B cell (primary cell): ENCODE measurements at regions not wholly inside any gene's neighbourhood (a gene's known extent, or its start where the extent isn't known, plus 50 kb on each side); places are given as distances from the start of the nearest gene placed in this dataset.

Experiments
- EZH2 ChIP-seq: IDR thresholded peaks from 2 replicates; pipeline ENCODE4 v1.6.1; 2012; ENCODE audit warnings: borderline replicate concordance, low read depth, mild to moderate bottlenecking, moderate library complexity, low read length; ENCODE audit not compliant: insufficient read depth, poor library complexity, severe bottlenecking
- TF ChIP-seq, protein P1 (sequence below): fragments of 200-600 bp; IDR thresholded peaks from one replicate; pipeline ENCODE4 v1.8.0; 2022; ENCODE audit warnings: antibody characterized with exemption, mild to moderate bottlenecking

DNA sequence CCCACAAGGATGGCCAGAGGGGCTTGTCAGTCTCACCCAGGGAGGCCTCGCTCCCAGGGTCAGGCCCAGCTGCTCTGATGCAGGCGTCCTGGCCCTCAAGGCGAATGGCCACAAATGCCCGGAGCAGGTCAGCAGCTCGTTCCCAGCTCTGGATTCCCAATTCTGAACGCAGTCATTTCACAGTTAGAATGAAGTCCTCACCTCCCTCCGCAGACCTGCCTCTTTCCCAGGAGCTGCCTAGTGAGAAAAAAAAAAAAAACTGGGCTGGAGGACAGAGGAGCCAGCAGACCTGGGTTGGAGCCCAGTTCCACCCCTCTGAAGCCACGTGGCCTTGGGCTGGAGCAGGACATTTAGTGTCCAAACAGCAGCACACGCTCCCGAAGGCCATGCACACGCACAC lies 62.2 kb upstream of the DIO3 start:
- TF ChIP-seq, protein P1, sequence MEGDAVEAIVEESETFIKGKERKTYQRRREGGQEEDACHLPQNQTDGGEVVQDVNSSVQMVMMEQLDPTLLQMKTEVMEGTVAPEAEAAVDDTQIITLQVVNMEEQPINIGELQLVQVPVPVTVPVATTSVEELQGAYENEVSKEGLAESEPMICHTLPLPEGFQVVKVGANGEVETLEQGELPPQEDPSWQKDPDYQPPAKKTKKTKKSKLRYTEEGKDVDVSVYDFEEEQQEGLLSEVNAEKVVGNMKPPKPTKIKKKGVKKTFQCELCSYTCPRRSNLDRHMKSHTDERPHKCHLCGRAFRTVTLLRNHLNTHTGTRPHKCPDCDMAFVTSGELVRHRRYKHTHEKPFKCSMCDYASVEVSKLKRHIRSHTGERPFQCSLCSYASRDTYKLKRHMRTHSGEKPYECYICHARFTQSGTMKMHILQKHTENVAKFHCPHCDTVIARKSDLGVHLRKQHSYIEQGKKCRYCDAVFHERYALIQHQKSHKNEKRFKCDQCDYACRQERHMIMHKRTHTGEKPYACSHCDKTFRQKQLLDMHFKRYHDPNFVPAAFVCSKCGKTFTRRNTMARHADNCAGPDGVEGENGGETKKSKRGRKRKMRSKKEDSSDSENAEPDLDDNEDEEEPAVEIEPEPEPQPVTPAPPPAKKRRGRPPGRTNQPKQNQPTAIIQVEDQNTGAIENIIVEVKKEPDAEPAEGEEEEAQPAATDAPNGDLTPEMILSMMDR, result no peak
- no peak for TF ChIP-seq EZH2
